ENCODE measurements at regions not wholly inside any gene's neighbourhood (a gene's known extent, or its start where the extent isn't known, plus 50 kb on each side); places are given as distances from the start of the nearest gene placed in this dataset.
A peak's percentile ranks its signal among the peaks of the same experiment; 100 is the strongest.

DNA sequence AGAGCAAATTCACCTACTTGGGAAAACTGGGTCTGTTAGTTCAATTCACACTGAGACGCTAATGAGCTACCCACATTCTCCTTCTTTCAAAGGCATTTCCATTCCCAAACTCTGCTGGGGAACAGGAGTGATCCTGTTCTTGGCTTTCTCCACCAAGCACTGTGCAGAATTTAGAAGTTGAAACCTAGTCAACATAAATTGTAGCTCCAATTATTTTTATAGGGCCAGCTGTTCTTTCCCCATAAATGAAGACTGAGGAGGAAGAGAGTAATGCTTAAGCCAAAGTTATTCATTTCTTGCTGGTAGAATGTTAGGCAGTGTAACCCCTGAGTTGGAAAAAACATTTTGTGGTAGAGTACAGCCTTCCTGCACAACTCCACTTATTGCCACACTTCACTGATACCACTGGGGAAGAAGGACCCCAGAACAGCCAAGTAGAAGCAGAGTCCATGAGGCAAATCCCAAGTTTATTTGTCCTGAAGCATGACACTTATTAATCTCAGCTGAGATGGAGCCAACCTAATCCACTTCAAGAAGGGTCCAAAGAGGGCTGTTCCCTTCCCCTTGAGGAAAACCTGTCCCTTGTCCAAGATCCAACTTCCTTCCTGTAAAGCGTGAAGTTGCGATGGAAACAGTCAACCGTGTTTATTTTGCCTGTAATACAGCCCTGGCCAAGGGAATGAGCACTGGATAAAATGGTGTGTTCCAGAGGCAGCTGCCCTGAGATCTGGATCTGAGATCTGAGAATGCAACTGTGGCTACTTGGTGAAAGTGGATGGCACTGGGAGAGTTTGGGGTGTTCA lies 151.8 kb downstream of the TBX5 start:
- DNase-seq, result no peak

GRCh38 chr12:114248527-114248926 lies 157.4 kb downstream of the TBX5 start:
- DNase-seq, result no peak

- no peak for DNase-seq
Measured at GRCh38 chr12:114245555-114245954, 160.4 kb downstream of the TBX5 start.

DNA sequence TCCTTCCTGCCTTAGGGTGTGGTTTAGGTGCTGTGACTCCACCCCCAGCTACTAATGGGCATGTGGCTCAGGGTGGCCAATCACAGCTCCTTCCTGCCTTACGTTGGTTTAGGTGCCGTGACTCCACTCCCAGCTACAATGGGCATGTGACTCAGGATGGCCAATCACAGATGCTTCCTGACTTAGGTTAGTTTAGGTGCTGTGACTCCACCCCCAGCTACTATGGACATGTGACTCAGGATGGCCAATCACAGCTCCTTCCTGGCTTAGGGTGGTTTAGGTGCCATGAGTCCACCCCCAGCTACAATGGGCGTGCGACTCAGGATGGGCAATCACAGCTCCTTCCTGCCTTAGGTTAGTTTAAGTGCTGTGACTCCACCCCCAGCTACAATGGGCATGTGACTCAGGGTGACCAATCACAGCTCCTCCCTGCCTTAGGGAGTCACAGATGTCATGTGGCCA lies 163.9 kb downstream of the TBX5 start:
- no peak for DNase-seq

DNA sequence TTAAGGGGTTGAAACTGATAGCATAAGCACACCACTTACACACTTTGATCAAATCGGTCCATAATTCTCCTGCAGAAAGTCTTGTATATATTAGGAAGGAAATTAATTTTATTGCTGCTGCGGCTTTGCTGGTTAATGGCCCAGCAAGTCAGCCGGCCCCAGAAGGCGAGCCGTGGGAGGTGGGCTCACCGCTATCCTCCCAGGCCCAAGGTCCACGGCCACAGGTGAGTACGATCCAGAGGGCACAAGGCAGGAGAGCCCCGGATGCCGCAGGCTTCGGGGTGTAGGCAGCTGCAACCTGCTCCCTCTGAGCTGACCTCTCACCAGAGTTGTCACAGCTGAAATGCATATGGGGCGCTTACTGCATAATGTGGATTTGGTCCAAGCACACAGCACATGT lies 165.7 kb downstream of the TBX5 start:
- DNase-seq, result no peak

- DNase-seq, result no peak
Measured at GRCh38 chr12:114238808-114239207, 167.1 kb downstream of the TBX5 start.

GRCh38 chr12:114237230-114237629 lies 168.7 kb downstream of the TBX5 start:
- no peak for DNase-seq

GRCh38 chr12:114232187-114232586 lies 173.8 kb downstream of the TBX5 start:
- no peak for DNase-seq

GRCh38 chr12:114229150-114229549 lies 176.8 kb downstream of the TBX5 start:
- no peak for DNase-seq

DNA sequence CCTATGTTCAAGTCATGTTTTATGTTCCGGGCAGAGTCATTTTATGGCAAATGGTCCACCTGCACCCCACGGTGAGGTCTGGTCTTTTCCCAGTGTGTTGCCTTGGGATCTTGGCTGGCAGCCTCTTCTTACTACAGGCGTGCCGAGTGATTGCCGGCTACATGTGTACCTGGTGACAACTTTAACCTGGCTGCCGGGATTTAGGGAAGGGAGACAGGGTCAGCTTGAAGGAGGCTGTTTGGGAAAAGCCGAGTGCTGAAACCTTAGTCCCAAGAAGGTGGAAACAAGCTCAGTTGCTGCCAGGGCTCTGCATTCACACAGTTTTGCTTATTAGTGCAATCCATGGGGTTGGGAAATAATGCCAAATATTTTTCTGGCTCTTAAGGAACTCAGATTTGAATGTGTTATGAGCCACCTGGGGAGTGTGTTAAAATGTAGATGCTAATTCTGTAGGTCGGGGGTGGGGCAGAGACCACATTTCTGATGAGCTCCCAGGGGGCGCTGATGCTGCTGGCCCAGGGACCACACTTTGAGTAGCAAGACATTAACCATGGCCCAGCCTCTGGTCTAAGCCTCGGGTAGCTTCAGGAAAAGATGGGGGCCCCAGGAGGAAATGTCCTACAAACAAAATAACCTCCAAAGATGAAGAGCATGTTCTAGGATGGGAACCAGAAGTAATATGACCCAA lies 179.6 kb downstream of the TBX5 start:
- no peak for DNase-seq

DNA sequence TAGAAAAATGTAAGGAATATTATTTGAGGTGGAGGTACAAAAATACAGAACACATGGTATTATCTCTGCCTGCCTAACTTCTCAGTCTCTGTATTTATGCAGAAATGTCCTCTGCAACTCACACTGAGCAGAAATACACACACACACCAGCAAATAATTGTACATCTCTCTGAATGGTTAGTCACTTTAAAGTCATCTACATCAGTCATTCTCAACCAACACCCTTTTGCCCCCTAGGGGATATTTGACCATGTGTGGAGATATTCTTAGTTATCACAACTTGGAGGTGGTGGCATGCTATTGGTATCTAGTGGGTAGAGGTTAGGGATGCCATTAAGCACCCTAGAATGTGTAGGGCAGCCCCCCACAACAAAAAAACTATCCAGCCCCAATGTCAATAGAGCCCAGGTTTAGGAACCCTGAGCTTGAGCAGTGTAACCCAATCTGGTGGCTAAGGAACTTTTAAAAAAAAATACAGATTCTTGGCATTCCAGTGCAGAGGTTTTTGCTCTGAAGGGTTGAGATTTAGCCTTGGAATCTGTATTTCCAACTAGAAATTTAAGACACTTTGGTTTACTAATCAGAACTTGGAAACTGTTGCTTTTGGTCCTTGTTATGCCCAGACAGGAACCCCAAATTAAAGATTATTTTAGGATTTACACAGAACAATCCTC lies 183.8 kb downstream of the TBX5 start:
- no peak for DNase-seq

DNA sequence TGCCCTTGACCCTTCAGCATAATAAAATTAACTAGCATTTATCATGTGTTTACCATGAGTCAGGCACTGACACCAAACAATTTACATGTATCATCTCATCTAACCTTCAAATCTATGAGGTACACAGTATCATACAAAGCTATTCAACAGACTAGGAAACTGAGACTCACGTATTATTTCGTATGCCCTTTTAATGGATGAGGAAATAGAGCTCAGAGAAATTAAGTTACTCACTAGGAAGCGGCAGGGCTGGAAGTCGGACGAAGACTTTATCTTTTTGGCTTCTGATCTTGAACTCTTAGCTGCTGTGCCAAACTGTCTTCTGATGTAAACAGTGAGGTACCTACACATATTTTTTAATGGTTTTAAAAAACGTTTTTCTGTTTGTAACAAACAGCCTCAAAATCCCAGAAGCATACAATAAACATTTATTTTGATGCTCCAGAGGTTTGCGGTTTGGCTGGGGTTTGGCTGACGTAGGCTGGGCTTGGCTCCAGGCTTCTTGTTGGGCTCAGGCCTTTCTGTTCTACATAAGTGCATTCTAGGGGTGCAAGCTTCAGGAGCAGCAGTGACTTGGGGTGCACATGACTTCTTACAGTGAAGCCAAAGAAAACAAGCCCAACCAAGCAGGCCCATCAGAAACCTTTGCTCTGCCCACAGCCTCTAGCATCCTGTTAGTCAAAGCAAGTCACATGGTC lies 184.7 kb downstream of the TBX5 start:
- DNase-seq, result no peak

DNA sequence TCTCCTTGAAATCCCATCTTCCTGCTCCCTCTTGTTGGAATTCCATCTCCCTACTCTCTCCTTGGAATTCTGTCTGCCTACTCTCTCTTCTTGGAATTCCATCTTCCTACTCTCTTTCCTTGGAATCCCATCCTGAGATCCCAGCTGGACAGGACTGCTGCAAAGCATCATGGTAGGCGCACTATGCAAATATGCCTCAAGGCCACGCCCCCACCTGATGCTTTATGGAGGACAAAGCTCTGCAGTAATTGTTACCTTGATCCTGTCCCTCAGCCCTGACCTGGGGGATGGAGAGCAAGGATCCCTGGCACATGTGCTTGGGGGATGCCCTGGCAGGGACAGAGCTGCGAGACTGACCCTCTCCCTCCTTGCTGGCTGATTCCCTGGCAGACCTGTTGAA lies 185.6 kb downstream of the TBX5 start:
- no peak for DNase-seq

GRCh38 chr12:114218136-114218535 lies 187.8 kb downstream of the TBX5 start:
- DNase-seq, result no peak

- DNase-seq, result no peak
Measured at GRCh38 chr12:114215746-114216145, 190.2 kb downstream of the TBX5 start.

DNA sequence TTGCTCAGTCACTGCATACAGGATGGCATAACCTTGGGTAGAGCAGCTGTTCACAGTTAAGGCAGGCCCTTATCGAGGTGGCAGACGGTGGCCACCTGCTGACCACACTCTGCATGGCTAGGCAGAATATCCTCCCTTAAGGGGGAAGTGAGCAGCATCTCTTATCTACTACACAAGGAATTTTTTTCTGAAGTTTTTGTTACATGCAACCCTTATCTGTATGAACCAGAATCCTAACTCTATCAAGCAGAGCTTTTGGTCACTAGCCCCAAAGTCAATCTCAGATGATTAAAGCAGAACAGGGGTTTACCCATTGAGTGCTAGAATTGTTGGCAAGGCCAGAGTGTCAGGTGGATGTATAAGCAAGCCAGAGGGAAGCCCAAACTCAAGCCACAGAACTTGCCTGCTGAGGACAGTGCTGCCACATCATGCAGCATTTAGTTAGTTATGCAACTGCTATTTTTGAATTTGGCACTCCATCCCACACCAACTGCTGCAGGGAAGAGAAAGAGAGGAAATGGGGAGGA lies 192.8 kb downstream of the TBX5 start:
- DNase-seq, result peak; percentile 25

DNA sequence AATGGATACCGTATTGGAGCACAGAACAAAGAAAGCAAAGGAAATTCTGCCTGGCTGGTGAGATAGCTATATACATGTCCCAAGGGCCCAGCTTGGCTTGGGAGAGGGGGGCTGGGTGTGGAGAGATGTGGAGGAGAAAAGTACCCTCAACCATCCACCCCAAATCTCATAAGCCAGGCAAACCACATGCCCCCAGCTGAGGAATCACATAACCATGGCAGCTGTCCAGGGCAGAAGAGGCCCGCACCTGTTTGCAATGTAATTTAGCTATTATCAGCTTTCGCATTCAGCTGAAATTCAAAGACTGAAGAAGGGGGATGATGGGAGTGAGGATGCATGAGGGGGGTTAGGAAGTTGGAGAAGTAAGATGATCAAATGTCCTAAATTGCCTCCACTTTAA lies 196.1 kb downstream of the TBX5 start:
- no peak for DNase-seq

- DNase-seq, result no peak
Measured at GRCh38 chr12:114206525-114206924, 199.4 kb downstream of the TBX5 start.

DNA sequence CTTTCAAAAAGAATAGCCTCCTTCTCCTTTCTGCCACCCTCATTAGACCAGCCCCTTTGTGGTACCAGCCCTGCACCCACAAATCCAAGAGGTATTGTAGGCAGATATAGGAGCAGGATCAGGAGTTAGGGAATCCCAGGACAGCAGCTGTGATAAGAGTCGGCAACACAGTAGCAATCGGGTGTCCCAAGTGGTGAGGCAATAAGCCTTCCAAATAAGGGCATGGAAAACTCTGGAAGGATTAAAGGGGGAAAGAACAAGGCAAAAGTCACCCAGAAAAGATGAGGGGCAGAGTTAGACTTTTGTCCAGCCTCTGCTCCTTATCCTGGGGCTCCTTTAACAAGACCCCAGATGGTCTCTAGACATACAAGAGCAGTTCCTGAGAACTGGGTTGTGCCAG lies 204.2 kb downstream of the TBX5 start:
- DNase-seq, result no peak

- no peak for DNase-seq
Measured at GRCh38 chr12:114194956-114195355, 211.0 kb downstream of the TBX5 start.

DNA sequence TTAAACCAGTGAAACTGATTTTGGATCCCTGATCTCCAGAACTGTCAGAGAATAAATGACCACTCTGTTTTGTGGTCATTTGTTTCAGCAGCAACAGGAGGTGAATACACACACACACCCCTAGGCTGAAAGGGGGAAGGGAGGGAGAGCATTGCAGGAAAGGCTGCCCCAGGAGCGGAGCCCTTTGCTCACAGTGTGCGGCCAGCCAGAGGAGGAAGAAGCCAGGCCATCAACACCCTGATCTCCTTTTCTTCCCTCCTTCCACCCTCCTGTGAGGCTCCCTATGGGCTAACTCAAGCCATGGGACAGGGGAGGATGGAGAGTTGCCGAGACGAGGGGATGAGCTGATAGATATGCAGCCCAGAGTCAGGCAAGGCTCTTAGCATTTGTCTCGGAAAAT lies 211.9 kb downstream of the TBX5 start:
- no peak for DNase-seq

- DNase-seq, result no peak
Measured at GRCh38 chr12:114193474-114193873, 212.5 kb downstream of the TBX5 start.

DNA sequence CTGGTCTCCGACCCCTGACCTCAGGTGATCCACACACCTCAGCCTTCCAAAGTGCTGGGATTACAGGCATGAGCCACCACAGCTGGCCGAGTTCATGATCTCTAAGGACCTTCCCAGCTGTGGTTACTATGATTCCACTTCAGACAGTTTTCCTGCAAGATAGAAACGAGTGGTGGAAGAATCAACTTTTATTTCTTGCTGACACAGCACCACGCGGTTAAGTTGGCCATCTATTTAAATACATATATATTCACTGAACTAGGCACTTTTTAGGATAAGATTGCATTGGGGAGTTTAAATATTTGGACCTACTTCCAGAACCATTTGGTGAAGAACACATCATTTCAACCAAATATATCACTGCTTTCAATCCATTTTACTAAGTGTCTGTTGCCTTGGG lies 213.4 kb downstream of the TBX5 start:
- no peak for DNase-seq
